A673 (cell line): ENCODE measurements at regions not wholly inside any gene's neighbourhood (a gene's known extent, or its start where the extent isn't known, plus 50 kb on each side); places are given as distances from the start of the nearest gene placed in this dataset.

Experiments
- BruUV-seq: library from RNA; stranded (reverse); fragments of 400-500 nt; replicated peaks from 2 replicates; lab custom pipeline; 2021; lab: Mats Ljungman, UMichigan
- CTCF ChIA-PET: fragments of 300-600 bp; sonication (Branson Sonifier 250); formaldehyde crosslinking; loops from one replicate; lab custom pipeline; 2022; ENCODE audit warnings: antibody characterized with exemption; lab: Charles Lee
- POLR2A ChIA-PET: fragments of 300-600 bp; sonication (Branson Sonifier 250); formaldehyde crosslinking; loops from one replicate; lab custom pipeline; 2022; ENCODE audit warnings: antibody characterized with exemption; ENCODE audit not compliant: low non-redundant PET; lab: Charles Lee
- DNase-seq: peaks from one replicate; pipeline ENCODE4 v3.0.0-alpha.2; 2015; ENCODE audit warnings: low spot score
- H3K27ac ChIP-seq: fragments of 200-600 bp; sonication (generic); 2 replicates; pipeline ENCODE4 v1.5.1; 2016; ENCODE audit warnings: mixed run types, low read depth, mild to moderate bottlenecking, mixed read lengths, antibody characterized with exemption, low read length; ENCODE audit not compliant: poor library complexity, severe bottlenecking
- H3K27me3 ChIP-seq: fragments of 200-600 bp; sonication (generic); replicated peaks from 2 replicates; pipeline ENCODE4 v1.6.1; 2017; ENCODE audit warnings: mixed run types, low read depth, mild to moderate bottlenecking, mixed read lengths, antibody characterized with exemption, low read length; ENCODE audit not compliant: insufficient read depth, poor library complexity
- H3K36me3 ChIP-seq: fragments of 200-600 bp; sonication (generic); 2 replicates; pipeline ENCODE4 v1.6.1; 2016; ENCODE audit warnings: mixed run types, mild to moderate bottlenecking, mixed read lengths, antibody characterized with exemption, low read length; ENCODE audit not compliant: insufficient read depth, poor library complexity, severe bottlenecking
- H3K4me1 ChIP-seq: fragments of 200-600 bp; sonication (generic); 2 replicates; pipeline ENCODE4 v1.6.1; 2017; ENCODE audit warnings: mixed run types, mild to moderate bottlenecking, mixed read lengths, antibody characterized with exemption, low read length; ENCODE audit not compliant: insufficient read depth, poor library complexity, severe bottlenecking
- H3K4me3 ChIP-seq: fragments of 200-600 bp; sonication (generic); 2 replicates; pipeline ENCODE4 v1.5.1; 2016; ENCODE audit warnings: low read depth, mixed run types, mild to moderate bottlenecking, mixed read lengths, low read length; ENCODE audit not compliant: poor library complexity, severe bottlenecking
- H3K9me3 ChIP-seq: fragments of 200-600 bp; sonication (generic); 2 replicates; pipeline ENCODE4 v1.6.1; 2016; ENCODE audit warnings: mixed run types, low read depth, mild to moderate bottlenecking, mixed read lengths, antibody characterized with exemption, low read length; ENCODE audit not compliant: poor library complexity, severe bottlenecking
- CTCF ChIP-seq: fragments of 300-800, 200-600 bp; sonication (generic); conservative IDR thresholded peaks from 2 replicates; pipeline ENCODE4 v1.5.1; 2017; ENCODE audit warnings: low read depth, mild to moderate bottlenecking, antibody characterized with exemption, low read length, moderate library complexity, mixed read lengths
- EZH2 ChIP-seq: fragments of 200-600 bp; sonication (generic); IDR thresholded peaks from 2 replicates; pipeline ENCODE4 v1.6.1; 2017; ENCODE audit warnings: borderline replicate concordance, low read depth, mild to moderate bottlenecking, mixed read lengths, antibody characterized with exemption, low read length; ENCODE audit not compliant: poor library complexity, severe bottlenecking
- intact Hi-C: fragments of 100-400 bp; cut with micrococcal nuclease; formaldehyde crosslinking; loops from one replicate; pipeline ENCODE4 v1.10.0; 2022; ENCODE audit not compliant: unreplicated experiment

GRCh38 chr21:35611708-35612132 is 448.6 kb downstream of the SETD4 start:
- CTCF ChIA-PET, result no interaction called here
- peaks cover 43% of the 10 kb centered on the region for H3K27me3 ChIP-seq
- intact Hi-C loops, result no loop called here
- H3K36me3 ChIP-seq, result no peaks in the 10 kb centered on the region
- no peak overlapping the region for H3K4me3 ChIP-seq
- DNase-seq, result no peak
- TF ChIP-seq EZH2 (no peak), CTCF (no peak)
- POLR2A ChIA-PET, result no interaction called here
- H3K9me3 ChIP-seq, result no peaks in the 10 kb centered on the region
- no peaks in the 10 kb centered on the region for H3K4me1 ChIP-seq
- BruUV-seq, result no TSS peak
- no peak overlapping the region for H3K27ac ChIP-seq

- H3K36me3 ChIP-seq, result no peaks in the 10 kb centered on the region
Measured at GRCh38 chr21:35609263-35609662, 451.1 kb downstream of the SETD4 start.

DNA sequence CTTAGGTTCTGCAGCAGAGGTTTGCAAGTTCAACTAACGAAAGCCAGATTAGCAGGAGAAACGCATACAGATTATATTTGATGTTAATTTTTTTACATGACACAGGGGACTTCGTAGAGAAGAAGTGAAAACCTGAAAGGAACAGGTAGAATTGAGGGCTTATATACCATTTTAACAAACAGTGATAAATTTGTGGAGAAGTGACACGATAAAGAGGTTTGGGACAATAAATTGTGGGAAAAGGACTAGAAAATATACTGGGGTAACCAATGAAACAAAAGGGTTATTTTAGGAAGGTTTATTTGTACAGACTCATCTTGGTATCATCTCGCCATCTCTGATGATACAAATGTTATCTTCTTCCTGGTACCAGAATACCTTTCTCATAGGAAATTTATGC is 452.9 kb downstream of the SETD4 start:
- Histone ChIP-seq H3K27me3 (peaks cover 41% of the 10 kb centered on the region), H3K4me1 (no peaks in the 10 kb centered on the region), H3K27ac (no peak overlapping the region), H3K9me3 (no peaks in the 10 kb centered on the region), H3K36me3 (no peaks in the 10 kb centered on the region), H3K4me3 (no peak overlapping the region)
- TF ChIP-seq CTCF (no peak), EZH2 (no peak)
- BruUV-seq, result no TSS peak
- POLR2A ChIA-PET, result no interaction called here
- no peak for DNase-seq
- intact Hi-C loops, result no loop called here
- CTCF ChIA-PET, result no interaction called here

More at GRCh38 chr21:35609263-35609662, 451.1 kb downstream of the SETD4 start:
- Histone ChIP-seq H3K27ac (no peak overlapping the region), H3K4me3 (no peak overlapping the region), H3K9me3 (no peaks in the 10 kb centered on the region), H3K4me1 (no peaks in the 10 kb centered on the region), H3K27me3 (peaks cover 54% of the 10 kb centered on the region)
- ChIA-PET POLR2A (no interaction called here), CTCF (no interaction called here)
- intact Hi-C loops, result no loop called here
- BruUV-seq, result no TSS peak
- TF ChIP-seq EZH2 (no peak), CTCF (no peak)
- DNase-seq, result no peak
